Activated effector memory CD4-positive, alpha-beta T cell treated with Interleukin-2 at 50 U/mL for 16 hours (primary cell): ENCODE measurements at regions not wholly inside any gene's neighbourhood (a gene's known extent, or its start where the extent isn't known, plus 50 kb on each side); places are given as distances from the start of the nearest gene placed in this dataset.

Experiments used
- DNase-seq: peaks from one replicate; pipeline ENCODE4 v3.0.0-alpha.2; 2020

DNA sequence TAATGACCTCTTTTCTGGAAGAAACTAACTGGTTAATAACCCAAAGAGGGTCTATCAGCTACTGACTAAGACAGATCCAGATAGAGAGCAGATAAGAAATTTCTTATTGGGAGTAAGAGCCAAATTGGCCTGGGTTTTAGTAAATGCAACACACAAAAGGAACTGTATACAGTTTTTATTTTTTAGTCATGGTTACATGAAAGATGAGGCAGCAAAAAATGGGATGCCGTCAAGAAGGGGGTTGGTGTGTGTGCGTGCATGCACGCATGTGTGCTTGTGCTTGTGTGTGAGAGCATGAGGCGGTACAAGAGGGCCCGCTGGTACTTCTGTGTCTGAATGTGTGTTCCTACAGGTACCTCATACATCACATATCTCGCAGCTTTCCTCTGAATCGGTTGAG lies 466.2 kb upstream of the HNRNPA3 start:
- no peak for DNase-seq

DNA sequence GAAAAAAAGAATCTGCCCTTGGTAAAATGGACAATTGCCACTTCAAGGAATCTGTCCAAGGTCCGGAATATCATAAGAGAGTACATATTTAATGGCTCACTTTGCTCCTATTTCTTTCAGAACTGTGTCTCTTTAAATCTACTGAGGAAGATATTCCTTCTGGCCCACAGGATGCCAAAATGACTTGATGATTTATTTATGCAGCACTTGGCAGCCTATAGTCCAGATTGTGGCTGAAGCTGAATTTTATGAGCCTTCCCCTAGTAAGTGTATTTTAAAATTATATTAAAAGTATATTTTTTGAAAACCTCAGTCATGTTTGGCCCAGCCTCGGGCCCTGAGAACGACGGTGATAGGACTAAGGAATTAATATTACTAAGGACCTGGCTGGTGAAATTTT lies 465.1 kb upstream of the HNRNPA3 start:
- DNase-seq, result no peak

DNA sequence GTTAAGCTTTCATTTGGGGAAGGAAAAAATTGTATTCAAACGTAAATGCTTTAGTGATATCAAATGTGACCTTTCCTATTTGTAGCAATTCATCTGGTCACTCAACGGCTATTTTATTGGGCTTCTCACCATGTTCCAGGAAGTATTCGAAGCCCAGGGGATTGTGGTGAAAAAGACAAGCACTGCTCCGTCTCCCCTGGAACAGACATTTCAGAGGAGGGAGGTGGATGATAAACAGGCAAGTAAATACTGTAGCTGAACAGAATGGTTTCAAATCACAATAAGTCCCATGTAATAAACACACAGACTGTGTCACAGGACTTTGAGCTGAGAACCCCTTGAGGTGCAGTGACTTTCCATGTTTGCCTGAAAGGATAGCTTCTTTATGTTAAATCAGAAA lies 464.7 kb upstream of the HNRNPA3 start:
- DNase-seq, result no peak

DNA sequence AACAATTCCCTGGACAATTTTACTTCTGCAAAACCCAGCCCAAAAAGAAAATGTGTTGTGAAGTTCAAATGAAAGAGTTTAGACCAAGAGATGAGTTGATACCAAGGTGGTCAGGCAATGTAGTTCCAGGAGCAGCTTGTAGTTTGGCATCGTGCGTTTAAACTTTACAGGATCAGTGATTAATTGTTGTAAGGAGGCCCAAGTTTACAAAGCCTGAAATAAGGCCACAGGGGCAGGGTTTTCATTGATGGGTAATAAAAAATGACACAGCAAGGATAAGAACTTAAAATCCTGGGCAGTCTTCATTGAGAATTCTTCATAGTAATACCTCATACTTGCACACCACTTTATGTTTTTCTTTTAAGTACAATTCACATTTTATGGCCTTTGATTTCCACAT lies 463.9 kb upstream of the HNRNPA3 start:
- DNase-seq, result no peak

DNA sequence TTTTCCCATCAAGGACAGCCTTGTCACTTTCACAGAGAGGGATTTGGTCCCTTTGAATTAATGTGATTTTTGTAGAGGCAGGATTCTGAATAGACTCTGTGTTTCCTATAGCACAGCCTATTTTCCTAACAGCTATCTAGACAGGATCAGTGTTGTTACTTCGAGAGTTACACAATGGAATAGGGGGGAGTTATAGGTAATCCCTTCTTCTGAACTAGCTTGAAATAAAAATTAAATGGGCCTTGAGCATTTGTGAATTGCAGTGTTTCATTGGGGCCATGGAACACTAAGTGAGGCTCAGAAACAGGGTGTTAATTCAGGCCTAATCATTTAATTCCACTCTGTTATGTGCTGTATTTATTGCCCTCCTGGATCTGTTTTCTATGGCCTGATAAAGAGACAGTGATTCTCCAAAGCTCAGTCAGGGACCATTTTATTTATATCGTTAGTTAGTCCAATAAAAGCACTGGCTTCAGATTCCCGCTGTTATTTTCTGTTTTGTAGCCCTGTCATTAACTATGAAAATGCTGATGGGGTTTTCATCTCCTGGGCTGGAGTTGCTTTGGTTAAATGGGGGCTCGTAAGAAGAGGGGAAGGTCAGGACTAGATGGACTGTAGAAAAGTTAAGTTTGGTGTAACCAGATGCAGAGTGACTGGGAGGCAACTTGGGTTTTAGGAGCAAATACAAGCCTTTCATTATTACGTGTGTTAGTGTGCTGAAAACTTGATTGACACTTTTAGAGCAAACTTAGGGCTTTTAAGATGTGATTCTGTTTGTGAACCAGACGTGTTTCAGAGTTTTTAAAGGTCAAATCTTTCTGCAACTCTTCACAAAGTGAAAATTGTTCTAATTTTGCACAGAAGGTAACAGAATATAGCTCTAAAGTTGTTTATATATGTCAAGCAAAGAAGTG lies 461.0 kb upstream of the HNRNPA3 start:
- DNase-seq, result no peak

- DNase-seq, result no peak
Observed at GRCh38 chr2:176752295-176752694, 460.3 kb upstream of the HNRNPA3 start.

DNA sequence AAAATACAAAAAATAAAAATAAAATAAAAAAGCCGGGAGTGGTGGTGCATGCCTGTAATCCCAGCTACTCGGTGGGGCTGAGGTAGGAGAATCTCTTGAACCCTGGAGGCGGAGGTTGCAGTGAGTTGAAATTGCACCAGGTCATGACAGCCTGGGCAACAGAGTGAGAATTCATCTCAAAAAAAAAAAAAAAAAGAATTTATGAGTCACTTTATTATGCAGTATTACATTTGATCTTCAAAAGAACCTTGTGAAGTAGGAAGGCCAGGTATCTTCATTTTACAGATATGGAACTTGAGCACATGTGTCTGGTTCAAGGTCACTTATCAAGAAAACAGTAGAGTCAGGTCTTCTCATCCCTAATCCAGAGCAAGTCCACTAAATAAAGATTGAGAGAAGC lies 459.4 kb upstream of the HNRNPA3 start:
- no peak for DNase-seq

GRCh38 chr2:176753752-176754474 lies 458.7 kb upstream of the HNRNPA3 start:
- DNase-seq, result no peak

- no peak for DNase-seq
Observed at GRCh38 chr2:176755537-176756135, 457.0 kb upstream of the HNRNPA3 start.

DNA sequence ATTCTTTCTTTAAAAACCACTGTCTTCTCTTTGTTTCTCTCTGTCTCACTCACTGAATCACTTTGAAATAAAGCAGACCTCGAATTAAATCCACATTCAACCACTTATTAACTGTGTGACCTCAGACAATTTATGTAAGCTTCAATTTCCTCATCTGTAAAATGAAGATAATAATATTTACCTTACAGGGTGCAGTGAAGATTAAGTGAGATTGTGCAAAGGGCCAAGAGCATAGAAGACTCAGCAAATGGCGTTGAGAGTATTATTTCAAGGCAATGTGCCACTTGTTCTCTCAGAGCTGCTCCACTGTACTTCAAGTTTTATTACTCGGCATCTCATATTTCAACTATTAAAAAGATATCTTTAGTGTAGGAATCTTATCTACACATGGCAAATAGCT lies 454.2 kb upstream of the HNRNPA3 start:
- no peak for DNase-seq

GRCh38 chr2:176760439-176760838 lies 452.2 kb upstream of the HNRNPA3 start:
- no peak for DNase-seq

DNA sequence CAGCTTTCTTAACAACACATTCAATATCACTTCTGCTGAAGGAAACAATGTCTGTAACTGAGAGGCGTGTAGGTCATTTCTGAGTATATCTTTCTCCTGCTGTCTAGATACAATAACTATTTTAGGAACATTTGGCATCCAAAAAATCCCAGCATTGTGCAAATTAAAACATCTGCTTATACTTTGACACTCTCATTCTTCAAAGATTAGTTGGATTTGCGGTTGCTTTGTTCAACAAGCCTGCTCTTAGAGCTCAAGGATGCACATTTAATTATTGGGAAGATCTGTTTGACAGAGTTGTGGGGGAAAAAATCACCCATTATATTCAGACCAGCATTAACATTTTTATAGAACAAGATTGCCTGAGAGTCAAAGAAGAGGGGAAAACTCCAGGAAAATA lies 449.5 kb upstream of the HNRNPA3 start:
- DNase-seq, result no peak

DNA sequence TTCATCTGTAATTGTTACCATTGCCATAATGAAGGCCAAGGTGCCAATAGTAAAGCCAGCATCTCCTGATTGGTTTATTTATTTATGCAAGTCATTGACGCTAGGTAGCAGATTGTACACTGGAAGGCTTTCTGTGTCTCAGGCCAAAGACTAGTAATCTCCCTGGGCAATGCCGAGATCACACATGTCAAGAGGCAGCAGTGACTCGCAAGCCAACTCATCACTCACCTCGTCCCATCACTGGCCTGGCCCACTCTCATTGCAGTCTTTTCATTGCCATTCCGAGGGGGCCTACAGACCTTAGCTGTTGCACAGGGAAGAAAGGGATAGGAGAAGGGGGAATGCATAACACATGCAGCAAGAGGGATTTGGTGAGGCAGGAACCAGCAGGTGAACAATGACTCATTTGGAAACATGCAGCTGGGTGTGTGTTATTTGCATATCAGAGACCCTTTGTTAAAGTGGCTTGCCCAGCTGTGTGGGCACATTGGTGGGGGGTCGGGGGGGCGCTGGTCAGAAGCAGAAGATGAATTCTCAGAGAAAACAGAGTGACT lies 448.7 kb upstream of the HNRNPA3 start:
- no peak for DNase-seq

DNA sequence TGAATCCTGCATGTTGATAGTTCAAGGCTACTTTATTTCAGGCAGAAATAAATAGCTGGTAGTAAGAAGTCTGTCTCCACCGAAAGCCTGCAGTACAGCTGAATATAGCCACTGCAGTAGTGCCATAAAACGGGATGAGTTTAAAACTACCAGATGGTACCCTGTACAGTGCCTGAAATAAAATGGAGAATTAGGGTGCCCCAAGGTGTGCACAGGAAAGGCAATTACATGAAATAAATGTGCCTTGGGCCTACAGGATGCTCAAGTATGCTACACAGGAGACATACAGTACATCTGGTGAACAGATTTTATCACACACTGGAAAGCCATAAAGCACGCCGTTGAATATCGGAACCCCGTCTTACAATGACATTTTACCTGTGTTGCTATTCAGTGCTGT lies 447.7 kb upstream of the HNRNPA3 start:
- no peak for DNase-seq

DNA sequence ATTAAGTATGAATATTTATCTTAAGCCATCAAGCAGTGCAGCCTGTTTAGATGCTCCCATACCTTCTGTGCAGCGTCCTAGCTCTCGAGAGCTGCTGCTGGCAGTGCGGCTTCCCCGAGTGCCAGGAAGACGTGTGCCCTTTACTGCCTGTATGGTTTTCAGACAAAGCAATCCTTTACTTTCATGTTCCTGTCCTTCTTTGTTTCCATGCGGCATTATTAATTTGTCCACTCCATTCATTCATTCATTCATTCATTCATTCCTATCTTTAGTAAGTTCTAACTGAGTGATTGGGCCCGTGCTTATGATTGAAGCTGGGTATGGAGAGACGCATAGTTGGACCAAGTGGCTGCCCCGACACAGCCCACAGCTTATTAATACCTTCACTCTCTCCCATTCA lies 446.6 kb upstream of the HNRNPA3 start:
- DNase-seq, result no peak

GRCh38 chr2:176768185-176768584 lies 444.4 kb upstream of the HNRNPA3 start:
- no peak for DNase-seq

DNA sequence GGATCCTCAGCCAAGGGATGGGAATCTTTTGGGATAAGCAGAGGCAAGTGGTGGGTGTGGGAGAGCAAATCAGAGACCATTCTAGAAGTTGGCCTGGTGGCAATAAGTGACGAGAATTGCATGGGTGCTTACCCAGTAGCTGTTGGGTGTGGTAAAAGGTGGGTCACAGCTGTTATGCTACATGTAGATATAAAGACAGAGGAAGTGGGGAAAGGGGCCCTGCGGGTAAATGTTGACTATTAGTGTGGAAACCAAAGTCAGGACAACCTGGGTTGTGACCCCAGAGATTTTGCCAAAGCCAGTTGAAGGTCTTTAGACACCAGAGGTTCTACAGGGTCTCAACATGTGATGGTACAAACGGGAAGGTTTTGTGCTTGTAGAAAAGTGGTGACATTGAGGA lies 443.6 kb upstream of the HNRNPA3 start:
- DNase-seq, result no peak

DNA sequence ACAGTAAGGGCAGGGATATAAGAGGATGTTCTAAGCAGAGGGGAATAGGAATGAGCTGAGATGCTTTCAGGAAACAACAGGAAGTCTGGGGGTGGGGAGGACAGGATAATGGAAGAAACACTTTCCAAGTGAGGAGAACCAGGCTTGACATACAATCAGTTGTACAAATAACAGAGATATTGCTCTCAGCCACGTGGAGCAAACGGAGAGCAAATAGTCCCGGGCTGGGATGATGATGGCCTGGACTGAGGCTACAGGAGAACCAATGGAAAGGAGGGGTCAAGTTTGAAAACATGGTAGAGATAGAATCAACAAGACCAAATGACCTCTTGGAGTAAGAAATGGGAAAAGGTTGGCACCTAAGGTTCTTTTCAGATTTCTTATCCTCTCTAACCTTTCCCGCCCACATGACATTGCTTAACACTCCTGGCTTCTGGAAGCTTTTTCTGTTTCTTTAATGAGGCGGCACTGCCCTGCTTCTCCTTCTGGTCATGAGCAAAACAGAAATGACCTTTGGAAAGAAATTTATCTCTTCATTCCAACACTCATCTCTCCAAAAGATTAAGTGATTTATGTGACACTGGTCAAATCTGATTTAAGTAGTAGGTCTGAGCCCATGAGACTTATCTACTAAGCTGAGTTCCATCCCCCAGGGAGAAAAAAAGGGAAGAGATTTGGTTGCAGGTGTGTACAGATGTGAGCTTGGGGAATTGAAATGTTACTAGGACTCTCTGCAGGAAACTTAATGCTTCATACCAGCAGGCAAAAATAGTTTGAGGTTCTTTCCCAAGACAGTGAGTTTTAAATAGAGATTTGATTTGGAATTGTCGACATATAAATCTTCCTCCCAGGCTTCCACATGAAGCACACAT lies 442.9 kb upstream of the HNRNPA3 start:
- no peak for DNase-seq

- no peak for DNase-seq
Observed at GRCh38 chr2:176772816-176773215, 439.8 kb upstream of the HNRNPA3 start.

DNA sequence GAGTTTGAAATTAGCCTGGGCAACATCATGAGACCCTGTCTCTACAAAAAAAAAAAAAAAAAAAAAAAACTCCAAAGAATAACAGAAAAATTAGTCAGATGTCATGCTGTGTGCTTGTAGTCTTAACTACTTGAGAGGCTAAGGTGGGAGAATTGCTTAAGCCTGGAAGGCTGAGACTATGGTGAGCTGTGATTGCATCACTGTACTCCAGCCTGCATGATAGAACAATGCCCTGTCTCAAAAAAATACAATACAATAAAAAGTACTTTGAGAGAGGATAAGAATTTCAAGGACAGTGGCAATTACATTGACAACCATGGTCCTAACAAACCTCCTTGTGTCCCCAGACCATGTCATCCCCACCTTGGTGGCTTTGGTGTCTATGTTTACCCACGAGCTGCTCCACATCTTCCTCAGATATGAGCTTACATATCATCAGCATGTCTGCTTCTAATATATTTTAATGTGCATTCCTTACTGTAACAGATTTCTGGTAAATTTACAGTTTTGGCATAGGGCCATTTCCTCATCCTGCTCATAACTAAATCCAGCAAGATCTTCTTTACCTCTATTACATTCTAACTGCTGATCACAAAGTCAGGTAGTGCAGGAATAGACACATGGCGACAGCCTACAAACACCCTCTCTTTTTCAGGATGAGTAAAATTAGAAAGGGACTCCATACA lies 437.7 kb upstream of the HNRNPA3 start:
- DNase-seq, result no peak

GRCh38 chr2:176777262-176777661 lies 435.3 kb upstream of the HNRNPA3 start:
- DNase-seq, result no peak

DNA sequence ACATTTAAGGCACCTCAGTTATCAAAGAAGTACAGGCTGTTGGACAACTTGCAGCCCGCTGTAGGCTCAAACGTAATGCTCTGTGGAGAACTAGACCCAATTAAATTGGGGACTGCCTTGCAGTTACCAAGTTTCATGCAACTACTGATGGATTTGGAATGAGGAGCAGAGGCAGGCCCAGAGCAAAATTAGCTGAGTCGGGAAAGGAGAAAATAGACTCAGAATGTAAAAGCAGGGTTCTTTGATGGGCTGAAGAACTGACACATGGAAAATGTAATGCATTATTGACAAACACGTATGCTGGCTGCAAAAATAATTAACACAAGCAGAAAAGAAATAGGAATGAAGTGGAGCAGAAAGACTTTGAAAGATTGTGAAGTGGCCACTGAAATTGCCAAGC lies 432.7 kb upstream of the HNRNPA3 start:
- DNase-seq, result no peak
